Dendritic cell treated with granulocyte-macrophage colony-stimulating factor and Interleukin-4, amounts not matched to agents 40 ng/mL and 50 ng/mL, for 4 days (primary cell): ENCODE measurements at regions not wholly inside any gene's neighbourhood (a gene's known extent, or its start where the extent isn't known, plus 50 kb on each side); places are given as distances from the start of the nearest gene placed in this dataset.

Experiments used
- H3K27ac Mint-ChIP-seq: one replicate; pipeline ENCODE4 v1.8.0; 2022; ENCODE audit warnings: mild to moderate bottlenecking, mixed read lengths
- H3K27me3 Mint-ChIP-seq: one replicate; pipeline ENCODE4 v1.8.0; 2022; ENCODE audit warnings: mild to moderate bottlenecking, mixed read lengths
- H3K36me3 Mint-ChIP-seq: one replicate; pipeline ENCODE4 v1.8.0; 2022; ENCODE audit warnings: low read depth, mixed read lengths
- H3K4me1 Mint-ChIP-seq: one replicate; pipeline ENCODE4 v1.8.0; 2022; ENCODE audit warnings: low read depth, mixed read lengths
- H3K4me3 Mint-ChIP-seq: one replicate; pipeline ENCODE4 v1.8.0; 2022; ENCODE audit warnings: mild to moderate bottlenecking, moderate library complexity, mixed read lengths
- H3K9me3 Mint-ChIP-seq: one replicate; pipeline ENCODE4 v1.8.0; 2022; ENCODE audit warnings: mixed read lengths
- intact Hi-C: fragments of 100-400 bp; cut with micrococcal nuclease; formaldehyde crosslinking; loops from one replicate; pipeline ENCODE4 v1.15.0; 2022

GRCh38 chrX:99445336-99445735, 964.7 kb downstream of the PCDH19 start:
- H3K27me3 Mint-ChIP-seq = no peaks in the 10 kb centered on the region
- intact Hi-C loops = no loop called here
- no peaks in the 10 kb centered on the region for H3K9me3 Mint-ChIP-seq
- H3K27ac Mint-ChIP-seq = no peak overlapping the region
- H3K36me3 Mint-ChIP-seq = no peaks in the 10 kb centered on the region
- no peaks in the 10 kb centered on the region for H3K4me1 Mint-ChIP-seq
- H3K4me3 Mint-ChIP-seq = no peak overlapping the region

- intact Hi-C loops = no loop called here
- Mint-ChIP-seq H3K36me3 (no peaks in the 10 kb centered on the region), H3K27me3 (no peaks in the 10 kb centered on the region)
These were observed 988.3 kb downstream of the PCDH19 start for GRCh38 chrX:99421796-99422195.

GRCh38 chrX:99415470-99415869, 994.6 kb downstream of the PCDH19 start:
- Mint-ChIP-seq H3K9me3 (peaks cover 2% of the 10 kb centered on the region), H3K36me3 (no peaks in the 10 kb centered on the region), H3K27ac (no peak overlapping the region), H3K4me1 (no peaks in the 10 kb centered on the region), H3K27me3 (no peaks in the 10 kb centered on the region), H3K4me3 (no peak overlapping the region)
- intact Hi-C loops = no loop called here

More at GRCh38 chrX:99421796-99422195, 988.3 kb downstream of the PCDH19 start:
- Mint-ChIP-seq H3K27ac (no peak overlapping the region), H3K9me3 (peaks cover 8% of the 10 kb centered on the region), H3K4me3 (no peak overlapping the region), H3K4me1 (no peaks in the 10 kb centered on the region)

- Mint-ChIP-seq H3K4me3 (no peak overlapping the region), H3K9me3 (no peaks in the 10 kb centered on the region), H3K4me1 (no peaks in the 10 kb centered on the region), H3K27ac (no peak overlapping the region), H3K36me3 (no peaks in the 10 kb centered on the region), H3K27me3 (no peaks in the 10 kb centered on the region)
- intact Hi-C loops = no loop called here
These were observed 996.8 kb downstream of the PCDH19 start for GRCh38 chrX:99413317-99413716.

- intact Hi-C loops = no loop called here
- no peaks in the 10 kb centered on the region for H3K36me3 Mint-ChIP-seq
- H3K4me3 Mint-ChIP-seq = no peak overlapping the region
- H3K4me1 Mint-ChIP-seq = no peaks in the 10 kb centered on the region
- H3K27me3 Mint-ChIP-seq = no peaks in the 10 kb centered on the region
- H3K9me3 Mint-ChIP-seq = no peaks in the 10 kb centered on the region
- no peak overlapping the region for H3K27ac Mint-ChIP-seq
These were observed 1011.5 kb downstream of the PCDH19 start for GRCh38 chrX:99398545-99398944.

GRCh38 chrX:99397879-99398278, 1012.2 kb downstream of the PCDH19 start:
- H3K9me3 Mint-ChIP-seq = no peaks in the 10 kb centered on the region
- intact Hi-C loops = no loop called here
- H3K27me3 Mint-ChIP-seq = no peaks in the 10 kb centered on the region
- H3K4me1 Mint-ChIP-seq = no peaks in the 10 kb centered on the region
- H3K4me3 Mint-ChIP-seq = no peak overlapping the region
- H3K36me3 Mint-ChIP-seq = no peaks in the 10 kb centered on the region
- no peak overlapping the region for H3K27ac Mint-ChIP-seq

- H3K9me3 Mint-ChIP-seq = peaks cover 1% of the 10 kb centered on the region
These were observed 1015.6 kb downstream of the PCDH19 start for GRCh38 chrX:99394456-99394855.

GRCh38 chrX:99384594-99385374, 1025.3 kb downstream of the PCDH19 start:
- intact Hi-C loops = no loop called here
- no peaks in the 10 kb centered on the region for H3K4me1 Mint-ChIP-seq

More at GRCh38 chrX:99394456-99394855, 1015.6 kb downstream of the PCDH19 start:
- H3K27ac Mint-ChIP-seq = no peak overlapping the region
- H3K27me3 Mint-ChIP-seq = no peaks in the 10 kb centered on the region
- H3K4me3 Mint-ChIP-seq = no peak overlapping the region
- no peaks in the 10 kb centered on the region for H3K36me3 Mint-ChIP-seq
- no peaks in the 10 kb centered on the region for H3K4me1 Mint-ChIP-seq
- intact Hi-C loops = no loop called here

GRCh38 chrX:99383786-99384185, 1026.3 kb downstream of the PCDH19 start:
- intact Hi-C loops = no loop called here
- Mint-ChIP-seq H3K4me1 (no peaks in the 10 kb centered on the region), H3K27ac (no peak overlapping the region)

More at GRCh38 chrX:99384594-99385374, 1025.3 kb downstream of the PCDH19 start:
- no peaks in the 10 kb centered on the region for H3K36me3 Mint-ChIP-seq
- H3K27ac Mint-ChIP-seq = no peak overlapping the region
- no peak overlapping the region for H3K4me3 Mint-ChIP-seq
- peaks cover 15% of the 10 kb centered on the region for H3K9me3 Mint-ChIP-seq
- no peaks in the 10 kb centered on the region for H3K27me3 Mint-ChIP-seq

GRCh38 chrX:99371976-99372595, 1038.0 kb downstream of the PCDH19 start:
- intact Hi-C loops = no loop called here
- Mint-ChIP-seq H3K27ac (no peak overlapping the region), H3K9me3 (peaks cover under 1% of the 10 kb centered on the region), H3K4me1 (no peaks in the 10 kb centered on the region), H3K27me3 (no peaks in the 10 kb centered on the region), H3K36me3 (no peaks in the 10 kb centered on the region), H3K4me3 (no peak overlapping the region)

More at GRCh38 chrX:99383786-99384185, 1026.3 kb downstream of the PCDH19 start:
- Mint-ChIP-seq H3K27me3 (no peaks in the 10 kb centered on the region), H3K9me3 (peaks cover 7% of the 10 kb centered on the region), H3K4me3 (no peak overlapping the region), H3K36me3 (no peaks in the 10 kb centered on the region)

GRCh38 chrX:99353412-99353811, 1056.7 kb downstream of the PCDH19 start:
- no peak overlapping the region for H3K27ac Mint-ChIP-seq
- H3K36me3 Mint-ChIP-seq = no peaks in the 10 kb centered on the region
- H3K4me1 Mint-ChIP-seq = no peaks in the 10 kb centered on the region
- no peaks in the 10 kb centered on the region for H3K27me3 Mint-ChIP-seq
- H3K9me3 Mint-ChIP-seq = no peaks in the 10 kb centered on the region
- no peak overlapping the region for H3K4me3 Mint-ChIP-seq
- intact Hi-C loops = no loop called here

- Mint-ChIP-seq H3K27me3 (no peaks in the 10 kb centered on the region), H3K9me3 (no peaks in the 10 kb centered on the region), H3K36me3 (no peaks in the 10 kb centered on the region), H3K27ac (no peak overlapping the region), H3K4me1 (no peaks in the 10 kb centered on the region), H3K4me3 (no peak overlapping the region)
- intact Hi-C loops = no loop called here
These were observed 1061.8 kb downstream of the PCDH19 start for GRCh38 chrX:99348256-99348655.

- intact Hi-C loops = no loop called here
- Mint-ChIP-seq H3K4me1 (no peaks in the 10 kb centered on the region), H3K4me3 (no peak overlapping the region), H3K27me3 (no peaks in the 10 kb centered on the region), H3K9me3 (no peaks in the 10 kb centered on the region), H3K27ac (no peak overlapping the region), H3K36me3 (no peaks in the 10 kb centered on the region)
These were observed 1101.8 kb downstream of the PCDH19 start for GRCh38 chrX:99308302-99308701.

- H3K36me3 Mint-ChIP-seq = no peaks in the 10 kb centered on the region
- H3K4me3 Mint-ChIP-seq = no peak overlapping the region
- intact Hi-C loops = no loop called here
- no peaks in the 10 kb centered on the region for H3K27me3 Mint-ChIP-seq
- H3K27ac Mint-ChIP-seq = no peak overlapping the region
- no peaks in the 10 kb centered on the region for H3K4me1 Mint-ChIP-seq
- no peaks in the 10 kb centered on the region for H3K9me3 Mint-ChIP-seq
These were observed 1104.5 kb downstream of the PCDH19 start for GRCh38 chrX:99305573-99305972.
